Fibroblast of the aortic adventitia (primary cell): ENCODE measurements at regions not wholly inside any gene's neighbourhood (a gene's known extent, or its start where the extent isn't known, plus 50 kb on each side); places are given as distances from the start of the nearest gene placed in this dataset.

ENCODE experiments used
- DNase-seq: peaks from one replicate; pipeline ENCODE4 v3.0.0-alpha.2; 2010; ENCODE audit warnings: low read depth
- H3K4me3 ChIP-seq: 2 replicates; pipeline ENCODE4 v1.5.1; 2011; ENCODE audit warnings: low read depth, mild to moderate bottlenecking, control low read depth, low read length, moderate library complexity
- CTCF ChIP-seq: IDR thresholded peaks from 2 replicates; pipeline ENCODE4 v1.5.1; 2011; ENCODE audit warnings: mild to moderate bottlenecking, low read length, control low read depth, inconsistent platforms; ENCODE audit not compliant: insufficient read depth

GRCh38 chr12:87784350-87784749 lies 244.9 kb downstream of the C12orf50 start:
- TF ChIP-seq CTCF, result no peak
- no peak for DNase-seq
- H3K4me3 ChIP-seq, result no peak overlapping the region

- H3K4me3 ChIP-seq, result no peak overlapping the region
- no peak for DNase-seq
- no peak for TF ChIP-seq CTCF
These were observed 245.7 kb downstream of the C12orf50 start for GRCh38 chr12:87783467-87783866.

GRCh38 chr12:87782838-87783237 lies 246.4 kb downstream of the C12orf50 start:
- no peak for DNase-seq
- no peak overlapping the region for H3K4me3 ChIP-seq
- TF ChIP-seq CTCF, result no peak

GRCh38 chr12:87779858-87780498 lies 249.2 kb downstream of the C12orf50 start:
- no peak overlapping the region for H3K4me3 ChIP-seq
- no peak for DNase-seq
- TF ChIP-seq CTCF, result no peak

- no peak overlapping the region for H3K4me3 ChIP-seq
- no peak for TF ChIP-seq CTCF
- no peak for DNase-seq
These were observed 250.2 kb downstream of the C12orf50 start for GRCh38 chr12:87779016-87779415.

- H3K4me3 ChIP-seq, result no peak overlapping the region
- TF ChIP-seq CTCF, result no peak
- DNase-seq, result no peak
These were observed 251.1 kb downstream of the C12orf50 start for GRCh38 chr12:87778065-87778464.

GRCh38 chr12:87775784-87776183 lies 253.4 kb downstream of the C12orf50 start:
- H3K4me3 ChIP-seq, result no peak overlapping the region
- TF ChIP-seq CTCF, result no peak
- no peak for DNase-seq
